GM19239 (cell line): ENCODE measurements at regions not wholly inside any gene's neighbourhood (a gene's known extent, or its start where the extent isn't known, plus 50 kb on each side); places are given as distances from the start of the nearest gene placed in this dataset.

Source experiments
- DNase-seq: peaks from one replicate; pipeline ENCODE4 v3.0.0; 2011; ENCODE audit warnings: low spot score; ENCODE audit not compliant: insufficient read length
- FAIRE-seq: peaks from 2 replicates; lab custom pipeline; 2011; peaks lifted over from hg19 to GRCh38; lab: Jason Lieb, UNC

- FAIRE-seq, result no peak
- no peak for DNase-seq
Observed at GRCh38 chr14:100436745-100437406, 113.7 kb downstream of the SLC25A47 start.

- DNase-seq (no peak), FAIRE-seq (no peak)
Observed at GRCh38 chr14:100438271-100438670, 115.1 kb downstream of the SLC25A47 start.

GRCh38 chr14:100438678-100439592, 115.8 kb downstream of the SLC25A47 start:
- no peak for FAIRE-seq
- DNase-seq, result no peak

GRCh38 chr14:100439781-100440180, 116.6 kb downstream of the SLC25A47 start:
- DNase-seq (no peak), FAIRE-seq (no peak)

- FAIRE-seq, result no peak
- no peak for DNase-seq
Observed at GRCh38 chr14:100440207-100440631, 117.1 kb downstream of the SLC25A47 start.

GRCh38 chr14:100440758-100441203, 117.6 kb downstream of the SLC25A47 start:
- no peak for FAIRE-seq
- no peak for DNase-seq

GRCh38 chr14:100441271-100441947, 118.3 kb downstream of the SLC25A47 start:
- no peak for DNase-seq
- no peak for FAIRE-seq

- FAIRE-seq, result peak; percentile 21
- no peak for DNase-seq
Observed at GRCh38 chr14:100442036-100442435, 118.9 kb downstream of the SLC25A47 start.

GRCh38 chr14:100442498-100443490, 119.7 kb downstream of the SLC25A47 start:
- no peak for DNase-seq
- FAIRE-seq, result no peak

- DNase-seq, result no peak
- FAIRE-seq, result no peak
Observed at GRCh38 chr14:100443603-100444002, 120.5 kb downstream of the SLC25A47 start.

- no peak for DNase-seq
Observed at GRCh38 chr14:100445436-100446088, 122.4 kb downstream of the SLC25A47 start.

GRCh38 chr14:100446572-100446971, 123.4 kb downstream of the SLC25A47 start:
- no peak for DNase-seq
- no peak for FAIRE-seq

More at GRCh38 chr14:100445436-100446088, 122.4 kb downstream of the SLC25A47 start:
- FAIRE-seq, result no peak

GRCh38 chr14:100448376-100448775, 125.2 kb downstream of the SLC25A47 start:
- FAIRE-seq, result no peak

GRCh38 chr14:100449225-100449987, 126.3 kb downstream of the SLC25A47 start:
- DNase-seq, result no peak
- no peak for FAIRE-seq

More at GRCh38 chr14:100448376-100448775, 125.2 kb downstream of the SLC25A47 start:
- no peak for DNase-seq

GRCh38 chr14:100450049-100450448, 126.9 kb downstream of the SLC25A47 start:
- DNase-seq (no peak), FAIRE-seq (no peak)

GRCh38 chr14:100450736-100451135, 127.6 kb downstream of the SLC25A47 start:
- DNase-seq (no peak), FAIRE-seq (no peak)

GRCh38 chr14:100451264-100451663, 128.1 kb downstream of the SLC25A47 start:
- FAIRE-seq (no peak), DNase-seq (no peak)

GRCh38 chr14:100453930-100454329, 130.8 kb downstream of the SLC25A47 start:
- FAIRE-seq (no peak), DNase-seq (no peak)
